Putamen (tissue), 1 donor: ENCODE measurements at regions not wholly inside any gene's neighbourhood (a gene's known extent, or its start where the extent isn't known, plus 50 kb on each side); places are given as distances from the start of the nearest gene placed in this dataset.
A peak's percentile ranks its signal among the peaks of the same experiment; 100 is the strongest.
"Not testable (repeated sequence)": the region's sequence is repeated elsewhere in the genome, so short reads cannot be mapped to it uniquely, and the experiment has no call there.

Experiments
- DNase-seq: peaks from one replicate; pipeline ENCODE4 v3.0.0-alpha.2; 2016; ENCODE audit warnings: low spot score

DNA sequence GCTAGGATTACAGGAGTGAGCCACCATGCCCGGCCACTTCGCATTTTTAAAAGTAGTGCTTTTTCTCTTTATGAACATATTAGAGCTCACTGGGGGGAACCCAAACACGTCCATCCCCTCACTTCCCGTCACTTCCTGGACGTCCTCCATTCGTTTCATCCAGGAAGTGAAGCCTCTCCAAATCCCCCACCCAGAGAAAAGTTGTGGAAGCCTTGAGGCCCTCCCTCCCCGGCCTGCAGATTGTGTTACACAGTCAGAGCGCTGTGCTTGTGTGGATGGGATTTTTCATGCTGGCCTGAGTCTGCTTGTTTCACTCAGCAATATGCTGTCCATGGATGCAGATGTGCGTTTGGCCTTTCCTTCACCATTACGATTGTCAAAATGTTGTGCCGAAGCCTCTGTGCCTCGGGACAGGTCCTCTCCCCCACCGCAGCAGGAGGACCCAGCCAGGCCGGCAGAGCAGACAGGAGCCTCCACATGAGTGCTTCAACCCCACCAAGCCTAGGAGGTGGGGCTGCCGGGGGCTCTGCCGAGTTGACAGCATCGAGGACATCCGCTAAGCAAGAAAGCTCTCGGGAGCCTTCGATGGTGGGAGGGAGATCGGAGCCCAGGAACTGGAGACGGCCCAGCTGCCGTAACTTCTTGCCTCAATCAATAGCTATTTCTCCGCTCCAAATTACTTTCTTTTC, 121.6 kb upstream of the PPP1R26 start:
- no peak for DNase-seq

DNA sequence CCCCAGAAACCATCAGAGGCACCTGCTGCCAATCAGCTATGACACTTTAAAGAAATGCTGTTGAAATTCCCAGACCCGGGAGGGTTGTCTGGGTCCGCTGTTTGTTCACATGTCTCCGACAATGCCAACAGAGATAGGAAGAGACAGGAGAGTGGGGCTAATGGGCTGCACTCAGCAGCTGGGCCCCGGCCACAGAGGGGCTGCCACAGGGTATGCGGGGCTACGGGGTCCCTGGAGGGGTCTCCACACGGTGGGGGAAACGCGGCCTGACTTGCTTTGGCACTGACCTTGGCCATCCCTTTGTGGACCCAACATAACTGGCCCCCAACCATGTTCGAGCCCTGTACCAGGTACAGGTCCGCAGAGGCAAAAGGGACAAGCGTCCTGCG, 121.0 kb upstream of the PPP1R26 start:
- DNase-seq: no peak

DNA sequence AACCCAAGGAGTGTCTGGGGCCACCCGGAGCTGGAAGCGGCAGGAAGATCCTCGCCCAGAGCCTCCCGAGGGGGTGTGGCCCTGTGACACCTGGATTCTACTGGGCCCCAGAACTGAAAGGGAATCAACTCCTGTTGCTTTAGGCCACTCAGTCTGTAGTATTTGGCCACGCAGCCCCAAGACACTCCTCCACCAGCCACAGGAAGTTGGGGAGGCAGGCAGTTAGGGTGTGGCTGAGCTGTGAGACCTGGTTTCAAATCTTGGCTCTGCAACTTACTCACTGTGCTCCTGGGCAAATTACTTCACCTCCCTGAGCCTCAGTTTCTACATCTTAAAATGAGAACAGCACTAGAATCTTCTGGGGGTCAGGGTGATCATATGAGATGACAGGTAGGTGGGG, 119.8 kb upstream of the PPP1R26 start:
- DNase-seq: no peak

DNA sequence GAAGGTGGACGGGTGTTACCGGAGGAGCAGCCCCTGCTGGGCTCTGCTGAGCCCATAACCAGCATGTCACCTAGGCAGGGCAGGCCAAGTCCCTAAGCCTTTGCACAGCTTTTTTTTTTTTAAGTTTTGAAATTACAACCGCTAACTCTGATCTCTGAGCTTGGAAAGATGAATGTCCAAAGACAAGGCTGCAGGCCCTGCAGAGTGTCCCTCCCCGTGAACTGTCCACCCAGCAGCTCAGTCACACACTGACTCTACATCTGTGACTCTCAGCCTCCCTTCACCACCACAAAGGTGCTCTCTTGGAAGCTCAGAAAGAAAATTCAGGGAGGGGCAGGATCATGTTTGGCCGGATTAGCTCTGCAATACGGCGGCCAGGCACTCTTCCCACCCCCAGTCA, 119.0 kb upstream of the PPP1R26 start:
- DNase-seq: no peak

DNA sequence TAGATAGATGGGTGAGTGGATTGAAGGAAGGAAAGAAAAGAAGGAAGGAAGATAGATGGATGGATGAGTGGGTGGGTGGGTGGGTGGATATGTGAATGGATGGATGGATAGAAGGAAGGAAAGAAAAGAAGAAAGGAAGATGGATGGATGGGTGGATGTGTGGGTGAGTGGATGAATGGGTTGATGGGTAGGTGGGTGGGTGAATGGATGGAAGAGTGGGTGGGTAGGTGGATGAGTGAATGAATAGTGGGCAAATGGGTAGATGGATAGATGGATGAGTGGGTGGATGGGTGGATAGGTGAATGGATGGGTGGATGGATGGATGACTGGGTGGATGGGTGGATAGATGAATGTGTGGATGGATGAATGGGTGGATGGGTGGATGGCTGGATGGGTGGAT, 117.9 kb upstream of the PPP1R26 start:
- DNase-seq: not testable (repeated sequence)

DNA sequence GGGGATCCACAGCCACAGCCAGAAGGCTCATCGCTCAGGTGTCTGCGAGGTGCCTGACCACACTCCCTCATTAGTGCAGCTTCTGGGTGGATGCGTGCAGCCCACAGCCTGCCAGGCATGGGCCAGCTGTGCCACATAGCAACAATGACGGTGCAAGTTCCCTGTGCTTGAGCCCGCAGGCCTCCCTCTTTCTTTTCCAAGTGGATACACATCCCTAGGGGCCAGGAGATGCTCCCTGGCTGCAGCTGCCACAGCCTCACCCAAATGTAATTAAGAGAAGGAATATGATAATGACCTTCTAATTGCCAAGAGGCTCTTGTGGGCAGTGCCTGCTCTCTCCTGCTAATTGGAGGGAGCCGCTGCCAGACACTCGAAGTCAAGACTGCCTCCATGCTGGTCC, 116.0 kb upstream of the PPP1R26 start:
- DNase-seq: no peak

DNA sequence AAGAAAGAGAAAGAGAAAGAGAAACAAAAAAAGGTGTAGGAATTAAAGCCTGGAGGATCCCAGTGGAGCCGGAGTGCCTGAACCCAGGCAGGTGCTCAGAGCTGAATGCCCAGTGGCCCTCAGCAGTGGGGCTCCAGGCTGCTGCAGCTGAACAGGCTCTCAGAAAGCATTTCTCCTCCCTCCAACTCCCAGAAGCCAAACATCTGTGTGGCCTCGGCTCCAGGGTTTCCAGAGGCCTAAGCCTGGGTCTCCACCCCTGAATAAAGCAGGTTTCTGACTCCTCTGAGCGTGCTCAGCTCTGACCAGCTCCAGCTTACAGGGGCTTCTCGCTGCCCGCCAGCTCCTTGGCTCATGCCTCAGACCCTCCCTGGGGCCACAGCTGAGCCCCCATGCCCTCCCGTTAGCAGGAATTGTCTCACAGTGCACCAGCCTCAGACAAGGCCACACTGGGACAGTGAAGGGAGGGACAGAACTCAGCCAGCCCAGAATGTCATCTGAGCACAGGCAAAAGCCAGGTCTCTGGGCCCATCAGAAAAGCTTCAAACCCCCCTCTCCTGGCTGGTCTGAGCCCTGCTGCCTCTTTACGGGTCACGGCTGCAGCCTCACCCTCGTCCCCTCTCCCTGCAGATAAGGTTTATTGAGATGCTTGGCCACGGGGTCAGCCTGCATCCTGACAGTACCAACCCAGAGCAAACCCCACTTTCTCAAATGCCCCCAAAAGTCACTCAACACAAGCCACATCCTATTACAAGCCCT, 114.4 kb upstream of the PPP1R26 start:
- no peak for DNase-seq

DNA sequence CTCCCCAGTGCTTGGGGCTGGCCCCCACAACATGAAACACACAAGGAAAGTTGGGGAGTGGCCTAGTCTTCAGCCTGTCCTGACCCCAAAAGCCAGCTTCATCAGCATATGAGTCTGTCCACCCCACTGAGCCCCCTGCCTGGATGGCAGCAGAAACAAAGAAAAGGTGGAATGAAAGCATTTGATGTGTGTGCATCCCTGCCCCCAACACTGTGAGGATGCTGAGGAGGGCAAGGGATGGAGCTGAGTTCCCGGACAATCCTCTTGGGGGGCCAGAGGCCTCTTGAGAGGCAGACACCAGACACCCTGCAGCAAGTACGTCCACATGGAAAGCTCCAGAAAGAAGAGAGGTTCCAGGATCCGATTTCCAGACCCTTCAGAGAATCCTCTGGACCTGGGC, 113.5 kb upstream of the PPP1R26 start:
- no peak for DNase-seq

DNA sequence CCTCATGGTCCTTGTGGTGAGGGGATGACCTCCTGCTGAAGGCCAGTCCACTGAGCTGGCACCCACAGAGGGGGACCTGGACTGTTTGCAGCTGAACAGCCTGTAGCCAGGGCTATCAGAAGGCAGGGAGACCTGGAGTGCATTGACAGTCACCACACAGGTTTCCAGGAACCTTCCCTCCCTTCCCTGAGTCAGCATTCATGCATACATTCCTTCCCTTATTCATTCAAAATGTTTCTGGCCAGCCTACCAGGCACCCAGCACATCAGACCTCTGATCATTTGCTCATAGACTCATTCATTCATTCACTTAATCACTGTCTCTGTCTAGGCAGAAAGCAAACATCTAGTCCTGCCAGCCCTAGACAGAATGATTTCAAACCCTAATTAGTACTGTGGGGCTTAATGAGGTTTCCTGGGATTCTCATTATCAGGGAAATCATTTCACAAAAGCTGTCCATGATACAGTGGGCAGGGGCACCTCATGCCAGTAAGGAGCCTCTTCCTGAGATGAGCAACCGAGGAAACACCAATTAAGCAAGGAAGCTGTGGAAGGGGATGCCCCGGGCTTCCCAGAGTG, 110.1 kb upstream of the PPP1R26 start:
- no peak for DNase-seq

DNA sequence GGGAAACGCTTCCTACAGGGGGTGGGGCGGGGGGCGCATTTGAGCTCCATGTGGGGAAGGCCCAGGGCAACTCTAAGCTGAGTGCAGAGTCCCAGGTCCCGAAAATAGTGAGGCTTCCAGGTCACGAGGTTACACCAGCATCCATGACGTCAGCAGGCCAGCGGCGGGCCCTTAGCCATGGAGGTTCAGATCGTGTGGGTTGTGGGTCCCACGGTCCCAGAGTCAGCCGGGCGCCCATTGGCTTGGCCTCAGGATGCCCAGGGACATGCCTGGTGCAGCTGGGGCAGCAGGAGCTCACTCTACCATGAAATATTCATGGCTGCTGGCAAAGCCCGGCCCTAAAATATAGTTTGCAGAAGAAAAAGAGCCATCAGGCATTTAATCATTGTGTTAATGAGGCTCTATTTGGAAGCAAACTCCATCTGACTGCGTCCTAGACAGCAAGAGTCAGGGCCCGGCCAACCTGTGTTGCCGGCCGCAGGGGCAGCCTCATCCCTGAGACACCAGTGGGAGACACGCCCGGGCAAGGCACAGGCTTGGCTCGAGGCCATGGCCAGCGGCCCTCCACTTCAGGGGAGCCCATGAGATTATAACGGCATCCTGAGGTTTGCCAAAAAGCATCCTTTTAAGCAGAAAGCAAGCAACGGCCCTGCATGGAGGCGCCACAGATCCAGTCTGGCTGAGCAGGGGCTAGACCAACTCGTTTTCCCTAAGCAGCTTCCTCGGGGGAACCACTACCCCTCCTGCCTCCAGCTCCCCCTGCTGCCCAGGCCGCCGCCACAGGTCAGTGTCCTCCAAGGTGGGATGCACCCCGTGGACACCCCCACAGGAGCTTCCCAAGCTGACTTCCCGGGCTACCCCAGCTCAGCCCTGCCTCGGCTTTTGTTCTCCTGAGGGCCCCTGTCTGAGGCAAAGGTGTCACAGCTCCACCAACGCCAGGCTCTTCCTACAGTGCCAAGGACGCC, 108.9 kb upstream of the PPP1R26 start:
- DNase-seq: no peak

DNA sequence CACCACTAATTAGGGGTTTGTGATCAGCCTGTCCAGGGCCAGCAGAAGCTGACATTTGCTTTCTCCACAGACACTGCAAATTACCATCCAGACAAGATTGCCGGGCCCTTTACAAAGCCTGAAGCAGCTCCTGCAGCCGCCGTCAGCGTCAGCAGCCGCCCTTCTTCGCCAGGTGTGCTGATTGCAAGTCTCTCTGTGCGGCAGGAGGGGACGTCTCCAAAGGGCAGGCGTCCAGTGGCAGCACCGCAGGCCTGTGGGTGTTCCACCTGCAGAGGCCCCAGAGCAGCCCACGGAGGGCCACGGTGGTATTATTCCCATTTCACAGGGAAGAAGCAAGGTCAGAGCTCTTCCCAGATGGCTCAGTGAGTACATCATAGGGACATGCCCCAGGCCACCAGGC, 108.0 kb upstream of the PPP1R26 start:
- no peak for DNase-seq

DNA sequence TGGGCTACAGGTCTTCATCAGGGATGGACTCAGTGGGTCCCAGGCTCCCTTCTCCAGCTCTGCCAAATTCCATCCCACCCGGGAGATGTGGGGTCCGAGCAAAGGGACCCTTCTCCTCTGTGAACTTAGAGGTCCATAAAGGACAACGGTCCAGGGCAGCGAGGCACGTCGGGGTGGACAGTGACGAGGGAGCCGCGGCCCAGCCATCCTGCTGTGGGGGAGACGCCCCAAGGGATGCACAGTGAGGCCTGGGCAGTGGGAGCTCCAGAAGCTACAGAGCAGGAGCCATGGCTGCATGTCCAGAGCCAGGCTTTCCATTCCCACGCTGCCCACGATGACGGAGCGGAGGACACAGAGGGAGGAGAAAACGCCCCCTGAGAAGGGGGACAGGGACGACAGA, 107.5 kb upstream of the PPP1R26 start:
- no peak for DNase-seq

DNA sequence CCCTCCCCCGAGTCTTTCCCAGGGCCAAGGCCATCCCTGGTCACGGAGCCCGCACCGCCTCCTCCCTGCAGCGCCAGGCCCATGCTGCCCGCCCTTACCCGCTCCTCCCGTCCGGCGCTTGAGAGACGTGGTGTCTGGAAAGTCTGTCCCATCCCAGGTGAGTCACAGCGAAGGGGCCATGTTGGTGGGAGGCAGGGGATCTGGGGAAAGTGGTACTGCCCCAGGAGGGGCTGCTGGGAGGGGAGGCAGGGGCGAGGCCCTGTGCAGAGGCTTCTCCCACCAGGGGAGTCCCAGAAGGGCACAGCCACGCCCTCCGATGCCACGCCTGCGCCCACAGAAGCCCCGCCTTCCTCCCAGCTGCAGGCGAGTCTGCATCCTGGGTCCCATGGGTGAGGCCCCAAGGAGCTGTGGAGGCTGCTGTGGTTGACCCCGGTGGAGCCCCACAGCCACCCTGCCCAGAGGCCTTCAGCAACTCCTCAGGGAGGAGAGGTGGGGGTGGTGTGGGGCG, 107.0 kb upstream of the PPP1R26 start:
- DNase-seq: no peak

DNA sequence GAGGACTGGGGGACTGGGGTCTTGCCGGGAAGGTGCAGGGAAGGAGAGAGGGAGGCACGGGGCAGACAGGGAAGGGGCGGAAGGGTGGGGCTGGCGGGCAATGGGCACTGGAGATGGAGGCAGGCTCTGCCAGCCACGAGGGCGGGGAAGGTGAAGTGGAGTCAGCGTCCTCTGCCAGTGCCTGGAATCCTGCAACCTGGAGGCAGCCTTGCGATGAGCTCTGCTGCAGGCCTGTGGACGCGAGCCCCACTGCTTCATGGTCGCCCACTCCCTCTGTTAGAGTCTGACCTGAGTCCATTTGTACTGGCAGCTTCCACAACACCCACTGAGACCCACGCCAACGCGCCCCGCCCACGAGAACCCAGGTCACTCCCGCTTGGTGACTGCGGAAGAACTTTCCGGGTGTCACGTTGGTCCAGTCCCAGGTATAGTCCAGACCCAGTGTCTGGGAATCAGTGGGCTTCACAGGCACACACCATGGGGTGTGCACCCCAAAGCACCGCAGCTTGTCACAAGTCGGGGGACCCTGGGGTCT, 106.4 kb upstream of the PPP1R26 start:
- DNase-seq: no peak

DNA sequence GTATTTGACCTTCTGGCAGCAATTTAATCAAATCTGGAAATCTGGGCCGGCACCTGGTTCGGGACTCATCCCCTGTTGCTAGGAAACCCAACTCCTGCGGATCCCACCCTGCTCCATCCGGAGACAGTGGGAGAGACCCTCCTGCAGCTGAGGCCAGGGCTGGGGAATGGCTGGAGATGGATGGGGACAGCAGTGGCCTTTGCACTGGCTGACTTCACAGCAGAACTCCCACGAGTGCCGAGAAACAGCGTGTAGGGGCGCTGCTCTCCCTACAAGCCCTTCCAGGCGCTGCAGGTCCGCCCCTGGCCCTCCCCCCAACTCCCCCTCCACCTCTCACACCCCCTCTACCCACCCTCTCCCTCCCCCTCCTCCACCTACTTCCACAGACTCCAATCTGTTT, 105.8 kb upstream of the PPP1R26 start:
- no peak for DNase-seq

DNA sequence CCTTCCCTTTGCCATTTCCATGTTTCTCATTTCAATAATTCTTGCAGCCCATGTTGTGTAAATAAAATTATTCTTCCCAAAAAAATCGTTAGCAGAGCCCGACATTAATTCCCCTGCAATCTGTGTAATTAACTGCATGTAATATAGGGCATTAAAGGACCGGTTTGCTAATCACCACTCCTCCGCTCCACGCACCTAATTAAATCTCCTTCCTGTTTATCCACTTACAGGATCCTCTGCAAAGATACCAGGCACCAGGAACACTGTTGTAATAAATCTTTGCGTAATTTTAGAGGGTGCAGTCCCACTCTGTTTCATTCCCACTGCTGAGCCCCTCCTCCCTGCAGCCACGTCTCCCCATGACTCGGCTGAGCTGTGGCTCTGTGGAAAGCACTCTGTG, 105.0 kb upstream of the PPP1R26 start:
- DNase-seq: no peak

DNA sequence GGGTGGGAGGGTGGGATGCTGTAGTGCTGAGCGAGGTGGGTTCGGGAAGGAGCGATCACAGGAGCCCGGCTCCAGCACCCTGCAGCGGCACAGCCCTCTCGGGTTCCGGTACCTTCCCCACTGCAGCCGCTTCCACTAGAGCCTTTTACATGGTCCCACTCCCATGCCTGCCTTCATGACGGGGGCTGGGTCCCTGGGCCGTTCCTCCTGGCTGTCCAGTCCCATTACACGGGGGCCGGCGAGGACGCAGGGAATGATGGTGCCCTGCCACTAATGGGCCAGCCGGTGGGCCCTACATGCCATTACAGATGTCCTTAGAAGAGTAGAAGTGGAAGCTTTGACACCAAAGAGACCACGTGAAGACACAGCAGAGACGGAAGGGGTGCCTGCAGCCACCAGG, 104.6 kb upstream of the PPP1R26 start:
- DNase-seq: no peak

DNA sequence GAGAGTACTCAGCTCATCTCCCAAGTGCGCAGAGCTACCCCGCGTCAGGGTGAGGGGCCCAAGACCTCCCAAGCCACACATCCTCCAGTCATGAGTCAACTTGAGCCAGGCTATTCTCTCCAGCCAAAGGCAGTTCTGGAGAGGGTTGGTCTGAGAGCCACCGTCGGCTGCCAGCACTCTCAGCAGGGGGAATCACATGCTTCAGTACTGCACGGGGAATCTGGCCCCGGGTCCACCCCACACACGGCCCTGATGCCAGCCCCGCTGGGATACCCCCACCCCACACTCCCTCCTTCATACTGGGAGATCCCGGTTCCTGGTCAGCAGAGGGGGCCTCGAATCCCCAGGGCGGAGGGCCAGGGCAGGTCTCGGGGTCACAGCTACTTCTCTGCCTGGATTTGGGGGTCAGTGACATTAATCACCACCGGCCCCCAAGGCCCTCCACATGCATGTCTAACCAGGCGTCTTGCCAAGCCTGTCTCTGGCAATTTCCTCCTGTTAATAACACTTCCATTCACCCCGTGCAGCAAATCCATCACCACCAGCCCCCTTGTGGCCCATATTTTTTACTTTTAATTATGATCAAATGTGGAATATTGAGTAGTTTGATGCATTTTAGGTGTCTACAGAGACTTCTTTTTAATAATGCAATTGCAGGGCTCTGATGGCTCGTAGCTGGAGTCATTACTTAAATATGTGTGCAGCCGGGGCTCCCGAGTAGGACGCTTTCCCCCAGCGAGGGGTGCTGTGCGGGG, 102.9 kb upstream of the PPP1R26 start:
- peak; percentile 3 for DNase-seq

DNA sequence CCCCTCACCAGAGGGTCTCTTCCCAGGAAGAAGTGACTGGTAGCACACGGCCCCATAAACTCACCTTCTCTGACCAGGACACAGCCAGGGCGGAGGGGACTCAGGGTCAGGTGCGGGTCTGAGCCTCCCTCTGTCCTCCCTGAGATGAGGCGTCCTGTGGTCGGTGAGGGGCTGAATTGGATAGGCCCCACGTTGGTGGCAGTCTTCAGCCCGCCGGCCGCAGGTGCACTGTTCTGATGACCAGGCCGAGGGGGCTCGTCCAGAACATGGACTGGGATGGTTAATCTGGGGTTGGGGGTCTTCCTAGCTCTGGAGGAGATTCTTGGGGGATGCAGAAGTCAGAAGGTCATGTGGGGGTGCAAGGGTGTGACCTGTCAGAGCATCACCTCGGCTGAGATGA, 102.2 kb upstream of the PPP1R26 start:
- no peak for DNase-seq

DNA sequence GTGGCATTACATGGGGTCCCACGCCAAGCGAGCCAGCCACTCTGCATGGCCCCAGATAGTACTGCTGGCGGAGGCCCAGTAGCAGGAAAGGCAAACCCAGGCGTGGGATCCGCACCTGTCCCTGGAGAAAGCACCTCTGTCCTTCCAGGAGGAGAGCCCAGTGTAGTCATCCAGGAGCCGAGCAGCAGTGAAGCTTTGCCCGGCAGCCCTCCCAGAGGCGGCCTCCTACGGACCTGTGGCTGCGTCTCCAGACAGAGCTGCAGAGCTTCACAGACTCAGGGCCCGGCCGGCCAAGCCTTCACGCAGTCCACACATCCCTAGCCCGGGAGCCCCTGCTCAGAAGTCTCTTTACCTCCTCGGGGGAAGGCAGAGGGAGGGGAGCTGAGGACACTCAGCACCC, 100.8 kb upstream of the PPP1R26 start:
- DNase-seq: no peak
